Lower lobe of right lung (tissue), 2 donors: ENCODE measurements at regions not wholly inside any gene's neighbourhood (a gene's known extent, or its start where the extent isn't known, plus 50 kb on each side); places are given as distances from the start of the nearest gene placed in this dataset.

Experiments used
- ATAC-seq, 2 donors: fragments of 200-7000 bp; cut with Tn5 transposase; one replicate each; pipeline ENCODE4 v1.9.1; 2020 to 2022; ENCODE audit warnings: mild to moderate bottlenecking in 2 of 2, moderate library complexity in 2 of 2
- DNase-seq: peaks from one replicate; pipeline ENCODE4 v3.0.0-alpha.2; 2020
- H3K27ac ChIP-seq: fragments of 200-600 bp; one replicate; pipeline ENCODE4 v1.8.0; 2022
- H3K27me3 ChIP-seq: fragments of 200-600 bp; one replicate; pipeline ENCODE4 v1.8.0; 2022; ENCODE audit warnings: low read depth
- H3K36me3 ChIP-seq: fragments of 200-600 bp; one replicate; pipeline ENCODE4 v1.8.0; 2022; ENCODE audit warnings: mild to moderate bottlenecking
- H3K4me1 ChIP-seq: fragments of 200-600 bp; one replicate; pipeline ENCODE4 v1.8.0; 2022
- H3K4me3 ChIP-seq: fragments of 200-600 bp; one replicate; pipeline ENCODE4 v1.8.0; 2022; ENCODE audit warnings: mild to moderate bottlenecking
- H3K9me3 ChIP-seq: fragments of 200-600 bp; one replicate; pipeline ENCODE4 v1.8.0; 2022
- intact Hi-C: fragments of 100-400 bp; cut with DNase I; formaldehyde crosslinking; loops from one replicate; pipeline ENCODE4 v1.11.0; 2022
- TF ChIP-seq, protein P1 (sequence below): fragments of 200-600 bp; IDR thresholded peaks from one replicate; pipeline ENCODE4 v1.8.0; 2022; ENCODE audit warnings: antibody characterized with exemption, mild to moderate bottlenecking
- donor health status: DM: no; HTN: yes; CAD: no; lungs with severe emphysema.

DNA sequence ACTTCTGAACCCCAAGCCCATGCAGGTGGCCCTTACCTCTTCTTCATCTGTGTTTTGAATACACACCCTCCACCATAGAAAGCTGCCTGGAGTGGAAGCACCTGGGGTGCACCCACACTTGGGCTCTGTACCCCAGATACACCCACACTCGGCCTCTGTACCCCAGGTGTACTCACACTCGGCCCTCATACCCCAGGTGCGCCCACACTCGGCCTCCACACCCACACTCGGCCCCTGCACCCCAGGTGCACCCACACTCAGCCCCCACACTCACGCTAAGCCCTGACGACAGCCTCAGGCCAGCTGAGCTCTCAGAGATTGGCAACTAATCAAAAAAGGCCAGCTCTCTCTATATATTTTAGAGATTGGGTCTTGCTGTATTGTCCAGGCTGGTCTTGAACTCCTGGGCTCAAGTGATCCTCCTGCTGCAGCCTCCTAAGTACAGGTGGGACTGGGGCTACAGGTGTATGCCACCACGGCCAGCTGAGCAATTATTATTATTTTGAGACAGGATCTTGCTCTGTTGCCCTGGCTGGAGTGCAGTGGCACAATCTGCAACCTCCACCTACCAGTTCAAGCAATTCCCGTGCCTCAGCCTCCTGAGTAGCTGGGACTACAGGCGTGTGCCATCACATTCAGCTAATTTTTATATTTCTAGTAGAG, 68.9 kb downstream of the PEX11G start:
- DNase-seq (no peak), ATAC-seq (no peak)
- H3K36me3 ChIP-seq, result peaks cover 28% of the 10 kb centered on the region
- H3K27ac ChIP-seq, result peak overlapping the region; percentile 24
- TF ChIP-seq, protein P1, sequence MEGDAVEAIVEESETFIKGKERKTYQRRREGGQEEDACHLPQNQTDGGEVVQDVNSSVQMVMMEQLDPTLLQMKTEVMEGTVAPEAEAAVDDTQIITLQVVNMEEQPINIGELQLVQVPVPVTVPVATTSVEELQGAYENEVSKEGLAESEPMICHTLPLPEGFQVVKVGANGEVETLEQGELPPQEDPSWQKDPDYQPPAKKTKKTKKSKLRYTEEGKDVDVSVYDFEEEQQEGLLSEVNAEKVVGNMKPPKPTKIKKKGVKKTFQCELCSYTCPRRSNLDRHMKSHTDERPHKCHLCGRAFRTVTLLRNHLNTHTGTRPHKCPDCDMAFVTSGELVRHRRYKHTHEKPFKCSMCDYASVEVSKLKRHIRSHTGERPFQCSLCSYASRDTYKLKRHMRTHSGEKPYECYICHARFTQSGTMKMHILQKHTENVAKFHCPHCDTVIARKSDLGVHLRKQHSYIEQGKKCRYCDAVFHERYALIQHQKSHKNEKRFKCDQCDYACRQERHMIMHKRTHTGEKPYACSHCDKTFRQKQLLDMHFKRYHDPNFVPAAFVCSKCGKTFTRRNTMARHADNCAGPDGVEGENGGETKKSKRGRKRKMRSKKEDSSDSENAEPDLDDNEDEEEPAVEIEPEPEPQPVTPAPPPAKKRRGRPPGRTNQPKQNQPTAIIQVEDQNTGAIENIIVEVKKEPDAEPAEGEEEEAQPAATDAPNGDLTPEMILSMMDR, result no peak
- H3K27me3 ChIP-seq, result no peaks in the 10 kb centered on the region
- intact Hi-C loops, result no loop called here
- no peak overlapping the region for H3K4me3 ChIP-seq
- peaks cover 26% of the 10 kb centered on the region for H3K4me1 ChIP-seq
- no peaks in the 10 kb centered on the region for H3K9me3 ChIP-seq

DNA sequence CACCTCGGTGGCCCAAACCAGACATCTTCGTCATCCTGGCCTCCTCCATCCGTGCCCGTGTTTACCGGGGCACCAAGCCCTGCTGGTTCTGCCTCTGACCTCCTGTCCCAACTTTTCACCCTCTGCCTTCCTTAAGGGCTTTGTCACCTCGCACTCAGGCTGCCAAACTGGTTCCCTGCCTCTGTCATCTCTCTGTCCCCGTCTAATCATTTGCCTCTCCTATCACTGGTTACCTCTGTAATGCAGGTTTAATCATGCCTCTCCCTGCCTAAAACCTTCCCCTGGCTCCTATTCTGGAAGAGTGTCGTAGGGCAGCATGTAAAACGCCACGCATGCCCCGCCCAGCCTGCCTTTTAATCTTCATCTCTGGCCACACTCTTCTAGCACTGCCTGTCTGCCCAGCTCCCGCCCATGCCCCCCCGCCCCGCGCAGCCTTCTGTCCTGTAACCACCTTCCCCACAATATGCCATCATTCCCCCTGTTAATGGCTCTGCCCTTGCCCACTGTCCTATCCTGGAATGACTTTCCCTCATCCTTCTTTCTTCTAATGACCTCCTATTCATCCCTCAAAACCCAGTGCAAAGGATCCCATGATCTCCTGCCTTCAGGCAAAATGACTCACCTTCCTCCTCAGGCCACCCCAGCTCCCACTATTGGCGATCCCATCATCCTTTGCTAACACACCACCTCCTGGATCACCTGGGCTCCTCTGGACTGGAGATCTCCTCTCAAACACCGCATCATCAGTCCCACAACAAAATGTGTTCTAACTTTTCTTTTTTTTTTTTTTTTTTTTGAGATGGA, 66.7 kb downstream of the PEX11G start:
- intact Hi-C loops, result no loop called here
- Histone ChIP-seq H3K9me3 (no peaks in the 10 kb centered on the region), H3K4me1 (peaks cover 20% of the 10 kb centered on the region), H3K36me3 (peaks cover 28% of the 10 kb centered on the region), H3K27ac (no peak overlapping the region), H3K4me3 (no peak overlapping the region), H3K27me3 (no peaks in the 10 kb centered on the region)
- ATAC-seq, result no peak
- TF ChIP-seq, protein P1, result no peak
- DNase-seq, result no peak
